ENCODE measurements at regions not wholly inside any gene's neighbourhood (a gene's known extent, or its start where the extent isn't known, plus 50 kb on each side); places are given as distances from the start of the nearest gene placed in this dataset.

DNA sequence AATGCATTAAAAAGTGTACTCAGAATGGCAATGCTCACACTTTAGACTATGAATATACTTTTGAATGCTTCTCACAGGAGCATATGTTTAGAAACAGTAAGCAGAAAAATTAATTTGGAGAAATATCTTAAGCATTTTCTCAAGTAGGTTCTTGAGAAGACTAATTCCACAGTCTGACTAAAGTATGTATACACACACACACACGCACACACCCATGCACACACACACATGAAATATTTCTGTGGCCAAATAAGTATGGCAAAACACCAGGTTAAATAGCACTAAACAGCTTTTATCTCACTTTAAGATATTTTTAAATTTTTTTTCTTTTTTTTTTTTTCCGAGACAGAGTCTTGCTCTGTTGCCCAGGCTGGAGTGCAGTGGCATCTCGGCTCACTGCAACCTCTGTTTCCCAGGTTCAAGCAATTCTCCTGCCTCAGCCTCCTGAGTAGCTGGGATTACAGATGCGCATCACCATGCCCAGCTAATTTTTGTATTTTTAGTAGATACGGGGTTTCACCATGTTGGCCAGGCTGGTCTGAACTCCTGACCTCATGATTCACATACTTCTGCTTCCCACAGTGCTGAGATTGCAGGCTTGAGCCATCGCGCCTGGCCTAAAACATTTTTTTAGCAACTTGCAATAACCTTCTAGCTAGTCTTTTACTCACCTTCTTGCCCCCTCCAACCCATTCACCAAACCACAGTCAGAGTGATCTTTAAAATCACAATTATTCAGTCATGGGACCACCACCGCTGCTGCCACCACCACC lies 67.5 kb upstream of the SCG2 start:
- TF ChIP-seq POLR2A (IDR thresholded peaks at IDR 0.05) = no peak
- no peak for TF ChIP-seq CTCF (IDR thresholded peaks at IDR 0.05)
- TF ChIP-seq EP300 (IDR thresholded peaks at IDR 0.05) = no peak
